Uterus (tissue), 2 donors: ENCODE measurements at regions not wholly inside any gene's neighbourhood (a gene's known extent, or its start where the extent isn't known, plus 50 kb on each side); places are given as distances from the start of the nearest gene placed in this dataset.

Experiments used
- POLR2A ChIP-seq, 2 donors: fragments of 450-650 bp; IDR thresholded peaks; one replicate each; pipeline ENCODE4 v1.6.1; 2016; ENCODE audit warnings: antibody characterized with exemption in 2 of 2, mild to moderate bottlenecking in 1 of 2, moderate library complexity in 1 of 2
- TF ChIP-seq, protein P1 (sequence below), 4 experiments: fragments of 200-600 bp in 2 of 4; fragments of 450-650 bp in 2 of 4; sonication (generic) in 2 of 4; IDR thresholded peaks; one replicate each; pipeline ENCODE4 v1.5.1; 2016 to 2019; ENCODE audit warnings: antibody characterized with exemption in 4 of 4, mild to moderate bottlenecking in 2 of 4, moderate library complexity in 1 of 4

- TF ChIP-seq, protein P1, sequence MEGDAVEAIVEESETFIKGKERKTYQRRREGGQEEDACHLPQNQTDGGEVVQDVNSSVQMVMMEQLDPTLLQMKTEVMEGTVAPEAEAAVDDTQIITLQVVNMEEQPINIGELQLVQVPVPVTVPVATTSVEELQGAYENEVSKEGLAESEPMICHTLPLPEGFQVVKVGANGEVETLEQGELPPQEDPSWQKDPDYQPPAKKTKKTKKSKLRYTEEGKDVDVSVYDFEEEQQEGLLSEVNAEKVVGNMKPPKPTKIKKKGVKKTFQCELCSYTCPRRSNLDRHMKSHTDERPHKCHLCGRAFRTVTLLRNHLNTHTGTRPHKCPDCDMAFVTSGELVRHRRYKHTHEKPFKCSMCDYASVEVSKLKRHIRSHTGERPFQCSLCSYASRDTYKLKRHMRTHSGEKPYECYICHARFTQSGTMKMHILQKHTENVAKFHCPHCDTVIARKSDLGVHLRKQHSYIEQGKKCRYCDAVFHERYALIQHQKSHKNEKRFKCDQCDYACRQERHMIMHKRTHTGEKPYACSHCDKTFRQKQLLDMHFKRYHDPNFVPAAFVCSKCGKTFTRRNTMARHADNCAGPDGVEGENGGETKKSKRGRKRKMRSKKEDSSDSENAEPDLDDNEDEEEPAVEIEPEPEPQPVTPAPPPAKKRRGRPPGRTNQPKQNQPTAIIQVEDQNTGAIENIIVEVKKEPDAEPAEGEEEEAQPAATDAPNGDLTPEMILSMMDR (IDR thresholded peaks at IDR 0.05): no peak
- TF ChIP-seq POLR2A (IDR thresholded peaks at IDR 0.05): no peak
Measured at GRCh38 chr9:32161720-32162119, 222.7 kb upstream of the ACO1 start.
